Right lobe of liver (tissue), 6 donors: ENCODE measurements at regions not wholly inside any gene's neighbourhood (a gene's known extent, or its start where the extent isn't known, plus 50 kb on each side); places are given as distances from the start of the nearest gene placed in this dataset.

Experiments used
- ATAC-seq, 4 donors: fragments of 200-7000 bp; cut with Tn5 transposase; one replicate each; pipeline ENCODE4 v1.9.1; 2020; ENCODE audit warnings: mild to moderate bottlenecking in 4 of 4, moderate library complexity in 4 of 4
- DNase-seq, 3 donors: peaks; one replicate each; pipeline ENCODE4 v3.0.0-alpha.2; 2020
- H3K27ac ChIP-seq, 3 donors: fragments of 200-600 bp; one replicate each; pipeline ENCODE4 v1.8.0; 2022
- H3K27me3 ChIP-seq, 2 donors: fragments of 200-600 bp; one replicate each; pipeline ENCODE4 v1.8.0; 2022
- H3K36me3 ChIP-seq, 4 donors: fragments of 200-600 bp; sonication (generic) in 1 of 4; one replicate each; pipeline versions ENCODE4 v1.5.1 to v1.8.0; 2017 to 2022; ENCODE audit warnings: control low read depth in 1 of 4
- H3K4me1 ChIP-seq, 4 donors: fragments of 200-600 bp; sonication (generic) in 1 of 4; one replicate each; pipeline versions ENCODE4 v1.5.1 to v1.8.0; 2017 to 2022; ENCODE audit warnings: control low read depth in 1 of 4
- H3K4me3 ChIP-seq, 3 donors: fragments of 200-600 bp; one replicate each; pipeline ENCODE4 v1.8.0; 2022
- H3K9me3 ChIP-seq, 4 donors: fragments of 200-600 bp; sonication (generic) in 1 of 4; one replicate each; pipeline versions ENCODE4 v1.5.1 to v1.8.0; 2017 to 2022; ENCODE audit warnings: control low read depth in 1 of 4
- CTCF ChIP-seq, 4 donors: fragments of 200-600 bp in 3 of 4; fragments of 450-650 bp in 1 of 4; IDR thresholded peaks; one replicate each; pipeline versions ENCODE4 v1.5.1 to v1.8.0; 2016 to 2022; ENCODE audit warnings: antibody characterized with exemption in 4 of 4, mild to moderate bottlenecking in 2 of 4
- POLR2A ChIP-seq: fragments of 450-650 bp; IDR thresholded peaks from one replicate; pipeline ENCODE4 v1.6.1; 2017; ENCODE audit warnings: antibody characterized with exemption, mild to moderate bottlenecking
- WGBS: methylation state at CpG from one replicate; pipeline ENCODE4 v1.1.6; 2018; ENCODE audit warnings: low coverage, low lambda C conversion rate; ENCODE audit not compliant: insufficient coverage; ENCODE audit errors: missing lambda C conversion rate; 5-methylcytosine and 5-hydroxymethylcytosine counted together
- intact Hi-C, 2 donors: fragments of 100-400 bp; cut with DNase I; formaldehyde crosslinking; loops; one replicate each; pipeline versions ENCODE4 v1.11.2 to v1.14.1; 2022
- donor health status: DM: no; HTN: yes; CAD: no.
- donor health status: DM: no; HTN: no; CAD: no.
- donor health status: DM: no; HTN: no; CAD: no.
- donor health status: DM: no; HTN: yes; CAD: no.
- donor health status: DM: no; HTN: yes; CAD: no.

GRCh38 chr5:96601200-96601599 is 61.0 kb upstream of the CAST start:
- intact Hi-C loops = loop anchor here in 1 of 2 donors (5.0 kb wide), 1 partner anchor 254 kb away; no protein-coding TSS in a partner anchor
- DNase-seq (no peak), ATAC-seq (peak in 2 of 4 donors; percentile 39 to 52)
- TF ChIP-seq CTCF (IDR thresholded peaks at IDR 0.05) (no peak), POLR2A (no peak)
- Histone ChIP-seq H3K27me3 (no peaks in the 10 kb centered on the region), H3K36me3 (no peaks in the 10 kb centered on the region), H3K4me3 (no peak overlapping the region), H3K27ac (no peak overlapping the region), H3K4me1 (no peaks in the 10 kb centered on the region), H3K9me3 (no peaks in the 10 kb centered on the region)
- WGBS = 42% methylated on average over 5 of the region's 5 CpGs

DNA sequence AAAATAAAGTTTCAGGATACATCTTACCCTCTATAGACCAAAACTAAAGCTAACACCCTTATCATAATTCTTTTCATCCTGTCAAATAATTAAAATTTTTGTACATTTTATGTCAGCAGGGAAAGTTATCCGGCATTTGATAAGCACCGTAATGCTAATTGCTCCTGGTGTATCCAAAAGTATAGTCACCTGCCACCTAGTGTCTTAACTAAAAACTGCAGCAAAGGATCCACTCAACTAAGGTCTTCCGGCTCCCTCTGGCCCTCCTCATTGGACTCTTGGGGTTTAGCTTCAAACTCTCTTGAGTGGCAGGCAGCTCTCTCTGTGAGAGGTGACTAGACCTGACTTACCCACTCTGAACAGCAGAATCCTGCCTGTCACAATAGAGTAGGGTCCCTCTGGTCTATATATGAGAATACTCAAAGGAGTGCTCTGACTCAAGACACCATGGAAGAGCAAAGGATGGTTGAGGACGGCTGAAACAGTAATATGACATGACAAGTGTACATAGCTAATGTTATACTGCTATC is 60.4 kb upstream of the CAST start:
- DNase-seq (peak in 1 of 3 donors; percentile 55), ATAC-seq (peak; percentile 92 to 98 (median 94))
- no peaks in the 10 kb centered on the region for H3K27me3 ChIP-seq
- TF ChIP-seq CTCF (IDR thresholded peaks at IDR 0.05) = peak; percentile 74 to 86 (median 78)
- TF ChIP-seq POLR2A = no peak
- no peak overlapping the region for H3K4me3 ChIP-seq
- no peaks in the 10 kb centered on the region for H3K9me3 ChIP-seq
- 10% methylated on average over 4 of the region's 4 CpGs for WGBS
- intact Hi-C loops = loop anchor here in 1 of 2 donors (5.0 kb wide), 1 partner anchor 254 kb away; no protein-coding TSS in a partner anchor
- H3K27ac ChIP-seq = no peak overlapping the region
- no peaks in the 10 kb centered on the region for H3K4me1 ChIP-seq
- no peaks in the 10 kb centered on the region for H3K36me3 ChIP-seq

DNA sequence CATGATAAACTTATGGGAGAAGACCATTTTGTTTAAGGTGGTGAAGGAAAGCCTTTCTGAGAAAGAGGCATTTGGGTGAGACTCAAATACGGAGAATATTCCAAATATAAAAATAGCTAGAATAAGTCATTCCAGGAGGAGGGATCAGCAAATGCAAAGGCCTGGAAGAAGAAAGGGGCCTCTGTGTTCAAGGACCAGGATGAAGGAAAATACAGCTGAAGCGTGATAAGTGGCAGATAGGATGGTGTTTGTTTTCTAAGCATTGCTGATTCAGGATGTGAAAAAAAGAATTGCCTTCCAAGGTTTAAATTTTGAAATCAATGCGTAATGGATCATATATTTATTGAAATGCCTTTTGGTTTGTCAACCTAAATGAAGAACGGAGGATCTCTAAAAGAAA is 59.4 kb upstream of the CAST start:
- Histone ChIP-seq H3K4me3 (no peak overlapping the region), H3K36me3 (no peaks in the 10 kb centered on the region), H3K27me3 (no peaks in the 10 kb centered on the region), H3K4me1 (no peaks in the 10 kb centered on the region), H3K27ac (no peak overlapping the region), H3K9me3 (no peaks in the 10 kb centered on the region)
- 59% methylated on average over 4 of the region's 4 CpGs for WGBS
- intact Hi-C loops = loop anchor here in 1 of 2 donors (5.0 kb wide), 1 partner anchor 255 kb away; no protein-coding TSS in a partner anchor
- TF ChIP-seq CTCF (IDR thresholded peaks at IDR 0.05) = no peak
- TF ChIP-seq POLR2A = no peak
- DNase-seq (no peak), ATAC-seq (no peak)

- Histone ChIP-seq H3K36me3 (no peaks in the 10 kb centered on the region), H3K27me3 (no peaks in the 10 kb centered on the region), H3K27ac (no peak overlapping the region), H3K9me3 (no peaks in the 10 kb centered on the region), H3K4me1 (no peaks in the 10 kb centered on the region), H3K4me3 (no peak overlapping the region)
- ATAC-seq (no peak), DNase-seq (no peak)
- TF ChIP-seq POLR2A = no peak
- TF ChIP-seq CTCF (IDR thresholded peaks at IDR 0.05) = no peak
- WGBS = 36% methylated on average over 1 of the region's 1 CpG
- intact Hi-C loops = no loop called here
These were observed 56.9 kb upstream of the CAST start for GRCh38 chr5:96605144-96605837.
